ENCODE measurements at regions not wholly inside any gene's neighbourhood (a gene's known extent, or its start where the extent isn't known, plus 50 kb on each side); places are given as distances from the start of the nearest gene placed in this dataset.

- POLR2A ChIA-PET: no interaction called here
- TF ChIP-seq L3MBTL2 (conservative IDR thresholded peaks at IDR 0.05) (no peak), CTBP1 (IDR thresholded peaks at IDR 0.05; ENCODE audit: borderline replicate concordance) (no peak), ELF4 (IDR thresholded peaks at IDR 0.05) (no peak), HDGF (IDR thresholded peaks at IDR 0.05; ENCODE audit: borderline replicate concordance) (no peak), LEF1 (IDR thresholded peaks at IDR 0.05; ENCODE audit: borderline replicate concordance) (no peak), FOXA1 (IDR thresholded peaks at IDR 0.05) (no peak), TARDBP (IDR thresholded peaks at IDR 0.05) (no peak), SP1 (IDR thresholded peaks at IDR 0.05) (no peak), FOXK2 (IDR thresholded peaks at IDR 0.05) (no peak), FOXM1 (IDR thresholded peaks at IDR 0.05; ENCODE audit: borderline replicate concordance) (no peak), ZNF384 (IDR thresholded peaks at IDR 0.05) (no peak), BHLHE40 (IDR thresholded peaks at IDR 0.05; ENCODE audit: borderline replicate concordance) (no peak), SUZ12 (IDR thresholded peaks at IDR 0.05) (no peak), NFRKB (IDR thresholded peaks at IDR 0.05) (no peak), ARNT (IDR thresholded peaks at IDR 0.05) (no peak)
- TF ChIP-seq, protein P1, sequence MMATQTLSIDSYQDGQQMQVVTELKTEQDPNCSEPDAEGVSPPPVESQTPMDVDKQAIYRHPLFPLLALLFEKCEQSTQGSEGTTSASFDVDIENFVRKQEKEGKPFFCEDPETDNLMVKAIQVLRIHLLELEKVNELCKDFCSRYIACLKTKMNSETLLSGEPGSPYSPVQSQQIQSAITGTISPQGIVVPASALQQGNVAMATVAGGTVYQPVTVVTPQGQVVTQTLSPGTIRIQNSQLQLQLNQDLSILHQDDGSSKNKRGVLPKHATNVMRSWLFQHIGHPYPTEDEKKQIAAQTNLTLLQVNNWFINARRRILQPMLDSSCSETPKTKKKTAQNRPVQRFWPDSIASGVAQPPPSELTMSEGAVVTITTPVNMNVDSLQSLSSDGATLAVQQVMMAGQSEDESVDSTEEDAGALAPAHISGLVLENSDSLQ (IDR thresholded peaks at IDR 0.05): no peak
- DNase-seq (ENCODE audit: extremely low spot score): no peak
- CTCF ChIA-PET: no interaction called here
These were observed 500.3 kb upstream of the TENM4 start for GRCh38 chr11:79940974-79941735.

GRCh38 chr11:79940165-79940564 is 499.3 kb upstream of the TENM4 start:
- TF ChIP-seq ZNF384 (IDR thresholded peaks at IDR 0.05) (no peak), LEF1 (IDR thresholded peaks at IDR 0.05; ENCODE audit: borderline replicate concordance) (no peak), FOXK2 (IDR thresholded peaks at IDR 0.05) (no peak)
- POLR2A ChIA-PET: no interaction called here
- CTCF ChIA-PET: no interaction called here
- DNase-seq (ENCODE audit: extremely low spot score): no peak

- POLR2A ChIA-PET: no interaction called here
- no peak for DNase-seq (ENCODE audit: extremely low spot score)
These were observed 498.3 kb upstream of the TENM4 start for GRCh38 chr11:79939111-79939510.

DNA sequence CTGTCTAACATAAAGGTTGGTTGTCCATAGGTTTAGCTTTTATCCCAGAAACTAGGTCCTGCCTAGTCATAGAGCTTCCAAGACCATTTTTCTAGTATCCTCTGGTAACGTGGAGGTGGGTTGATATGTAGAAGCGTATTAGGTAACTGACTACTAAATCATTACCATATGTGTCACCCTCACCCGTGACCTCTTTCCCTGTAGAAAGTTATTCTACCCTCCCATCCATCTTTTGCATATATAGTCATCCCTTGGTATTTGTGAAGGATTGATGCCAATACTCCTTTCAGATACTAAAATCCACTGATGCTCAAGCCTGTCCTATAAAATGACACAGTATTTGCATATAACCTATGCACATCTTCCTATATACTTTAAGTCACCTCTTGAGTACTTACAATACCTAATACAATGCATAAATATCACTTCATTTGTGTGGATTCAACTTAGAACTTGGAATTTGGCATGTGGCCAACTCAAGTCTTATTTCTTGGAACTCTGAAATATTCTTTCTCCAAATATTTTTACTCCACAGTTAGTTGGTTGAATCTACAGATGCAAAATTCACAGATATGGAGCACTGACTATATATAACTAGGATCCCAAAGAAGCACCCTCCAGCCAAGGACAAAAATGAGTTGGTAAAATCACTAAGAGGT is 497.0 kb upstream of the TENM4 start:
- CTCF ChIA-PET: no interaction called here
- TF ChIP-seq NFRKB (IDR thresholded peaks at IDR 0.05): no peak
- no peak for TF ChIP-seq FOXM1 (IDR thresholded peaks at IDR 0.05; ENCODE audit: borderline replicate concordance)
- no peak for TF ChIP-seq ARNT (IDR thresholded peaks at IDR 0.05)
- no peak for TF ChIP-seq ZNF384 (IDR thresholded peaks at IDR 0.05)
- TF ChIP-seq, protein P1 (IDR thresholded peaks at IDR 0.05): no peak
- no peak for TF ChIP-seq HDGF (IDR thresholded peaks at IDR 0.05; ENCODE audit: borderline replicate concordance)
- no peak for TF ChIP-seq FOXK2 (IDR thresholded peaks at IDR 0.05)
- TF ChIP-seq L3MBTL2 (conservative IDR thresholded peaks at IDR 0.05): no peak
- no peak for TF ChIP-seq BHLHE40 (IDR thresholded peaks at IDR 0.05; ENCODE audit: borderline replicate concordance)
- TF ChIP-seq SP1 (IDR thresholded peaks at IDR 0.05): no peak
- no peak for TF ChIP-seq ELF4 (IDR thresholded peaks at IDR 0.05)
- DNase-seq (ENCODE audit: extremely low spot score): no peak
- POLR2A ChIA-PET: no interaction called here

More at GRCh38 chr11:79939111-79939510, 498.3 kb upstream of the TENM4 start:
- TF ChIP-seq, protein P1 (IDR thresholded peaks at IDR 0.05): no peak
- TF ChIP-seq FOXK2 (IDR thresholded peaks at IDR 0.05) (no peak), NFRKB (IDR thresholded peaks at IDR 0.05) (no peak), SUZ12 (IDR thresholded peaks at IDR 0.05) (no peak), SP1 (IDR thresholded peaks at IDR 0.05) (no peak), FOXM1 (IDR thresholded peaks at IDR 0.05; ENCODE audit: borderline replicate concordance) (no peak), FOXA1 (IDR thresholded peaks at IDR 0.05) (no peak), HDGF (IDR thresholded peaks at IDR 0.05; ENCODE audit: borderline replicate concordance) (no peak), ZNF384 (IDR thresholded peaks at IDR 0.05) (no peak), BHLHE40 (IDR thresholded peaks at IDR 0.05; ENCODE audit: borderline replicate concordance) (no peak), ARNT (IDR thresholded peaks at IDR 0.05) (no peak), TARDBP (IDR thresholded peaks at IDR 0.05) (no peak), L3MBTL2 (conservative IDR thresholded peaks at IDR 0.05) (no peak), LEF1 (IDR thresholded peaks at IDR 0.05; ENCODE audit: borderline replicate concordance) (no peak), ELF4 (IDR thresholded peaks at IDR 0.05) (no peak), CTBP1 (IDR thresholded peaks at IDR 0.05; ENCODE audit: borderline replicate concordance) (no peak)
- CTCF ChIA-PET: interaction anchor here (0.7 kb wide), 1 partner anchor 1317 kb away, joined by 3 read pairs; no protein-coding TSS in a partner anchor

- ChIA-PET CTCF (no interaction called here), POLR2A (no interaction called here)
- TF ChIP-seq BHLHE40 (IDR thresholded peaks at IDR 0.05; ENCODE audit: borderline replicate concordance) (no peak), ARNT (IDR thresholded peaks at IDR 0.05) (no peak), CTBP1 (IDR thresholded peaks at IDR 0.05; ENCODE audit: borderline replicate concordance) (no peak), L3MBTL2 (conservative IDR thresholded peaks at IDR 0.05) (no peak), ZNF384 (IDR thresholded peaks at IDR 0.05) (no peak), FOXA1 (IDR thresholded peaks at IDR 0.05) (no peak), FOXK2 (IDR thresholded peaks at IDR 0.05) (no peak), SP1 (IDR thresholded peaks at IDR 0.05) (no peak), FOXM1 (IDR thresholded peaks at IDR 0.05; ENCODE audit: borderline replicate concordance) (no peak), NFRKB (IDR thresholded peaks at IDR 0.05) (no peak), HDGF (IDR thresholded peaks at IDR 0.05; ENCODE audit: borderline replicate concordance) (no peak), ELF4 (IDR thresholded peaks at IDR 0.05) (no peak), LEF1 (IDR thresholded peaks at IDR 0.05; ENCODE audit: borderline replicate concordance) (no peak), TARDBP (IDR thresholded peaks at IDR 0.05) (no peak)
- TF ChIP-seq, protein P1 (IDR thresholded peaks at IDR 0.05): no peak
- DNase-seq (ENCODE audit: extremely low spot score): no peak
These were observed 491.8 kb upstream of the TENM4 start for GRCh38 chr11:79932612-79933011.
